A549 (cell line): ENCODE measurements at regions not wholly inside any gene's neighbourhood (a gene's known extent, or its start where the extent isn't known, plus 50 kb on each side); places are given as distances from the start of the nearest gene placed in this dataset.

Source experiments
- ATAC-seq, 2 experiments: fragments of 200-7000 bp in 1 of 2; fragments of >200 bp in 1 of 2; cut with Nextera tagmentation in 1 of 2; cut with Tn5 transposase in 1 of 2; 3 replicates each; pipeline versions ENCODE4 v1.8.0 to v1.9.1; 2018 to 2020; ENCODE audit warnings: mild to moderate bottlenecking in 1 of 2, moderate library complexity in 1 of 2
- CTCF ChIA-PET: fragments of 300-600 bp; sonication (Branson Sonifier 250); formaldehyde crosslinking; extraction: SDS; loops from one replicate; lab custom pipeline; 2021; ENCODE audit warnings: antibody characterized with exemption, inconsistent platforms; lab: Yijun Ruan, JAX
- POLR2A ChIA-PET: fragments of 350-600 bp; formaldehyde crosslinking; extraction: SDS; loops from one replicate; lab custom pipeline; 2021; ENCODE audit warnings: antibody characterized with exemption, inconsistent platforms; lab: Yijun Ruan, JAX
- DNase-seq, 2 experiments: peaks; one replicate each; pipeline versions ENCODE4 v3.0.0 to v3.0.0-alpha.2; 2011 to 2016; ENCODE audit warnings: low read depth in 1 of 2, low spot score in 1 of 2
- FAIRE-seq: peaks from 2 replicates; lab custom pipeline; 2011; peaks lifted over from hg19 to GRCh38; lab: Jason Lieb, UNC
- H3K27ac ChIP-seq, 2 experiments: fragments of >200 bp; sonication (Bioruptor Twin); formaldehyde crosslinking; 3 replicates each; pipeline ENCODE4 v1.5.1; 2016 to 2017
- H3K4me1 ChIP-seq: fragments of >200 bp; sonication (Bioruptor Twin); formaldehyde crosslinking; 3 replicates; pipeline ENCODE4 v1.6.1; 2016
- H3K4me2 ChIP-seq: fragments of >200 bp; sonication (Bioruptor Twin); formaldehyde crosslinking; 3 replicates; pipeline ENCODE4 v1.6.1; 2016
- H3K4me3 ChIP-seq: fragments of >200 bp; sonication (Bioruptor Twin); formaldehyde crosslinking; 3 replicates; pipeline ENCODE4 v1.5.1; 2016
- H3K9me3 ChIP-seq: fragments of >200 bp; sonication (Bioruptor Twin); formaldehyde crosslinking; 3 replicates; pipeline ENCODE4 v1.6.1; 2016
- BCL3 ChIP-seq: fragments of >200 bp; sonication (Bioruptor Twin); formaldehyde crosslinking; IDR thresholded peaks from 3 replicates; pipeline ENCODE4 v1.6.1; 2016
- CBX2 ChIP-seq: fragments of 200-600 bp; sonication (generic); IDR thresholded peaks from 2 replicates; pipeline ENCODE4 v1.6.1; 2016; ENCODE audit warnings: low read depth, mild to moderate bottlenecking, borderline replicate concordance
- CHD2 ChIP-seq: fragments of 150-350 bp; IDR thresholded peaks from 2 replicates; pipeline ENCODE4 v1.6.1; 2014; ENCODE audit warnings: low read length; ENCODE audit not compliant: partially characterized antibody
- CTCF ChIP-seq: fragments of >200 bp; sonication (Bioruptor Twin); formaldehyde crosslinking; IDR thresholded peaks from 3 replicates; pipeline ENCODE4 v1.5.1; 2016
- ELK1 ChIP-seq: fragments of 150-350 bp; IDR thresholded peaks from 2 replicates; pipeline ENCODE4 v1.6.1; 2014; ENCODE audit warnings: low read depth, mild to moderate bottlenecking, low read length
- FOSB ChIP-seq: fragments of 250-450 bp; sonication (Bioruptor Pico); IDR thresholded peaks from 2 replicates; pipeline ENCODE4 v1.5.0; 2020; ENCODE audit warnings: mild to moderate bottlenecking, moderate library complexity
- FOXS1 ChIP-seq: fragments of 250-450 bp; sonication (Bioruptor Pico); IDR thresholded peaks from 2 replicates; pipeline ENCODE4 v1.5.0; 2020; ENCODE audit warnings: mild to moderate bottlenecking, moderate library complexity
- GATA3 ChIP-seq: IDR thresholded peaks from 2 replicates; pipeline ENCODE4 v1.6.1; 2012; ENCODE audit warnings: borderline replicate concordance
- HDAC2 ChIP-seq: fragments of 200-600 bp; sonication (generic); IDR thresholded peaks from 2 replicates; pipeline ENCODE4 v1.6.1; 2016
- HES2 ChIP-seq: fragments of >200 bp; sonication (Bioruptor Twin); formaldehyde crosslinking; IDR thresholded peaks from 2 replicates; pipeline ENCODE4 v1.6.1; 2016
- HOXB5 ChIP-seq: fragments of 250-450 bp; sonication (Bioruptor Pico); IDR thresholded peaks from 2 replicates; pipeline ENCODE4 v1.5.0; 2020; ENCODE audit warnings: mild to moderate bottlenecking, moderate library complexity
- JUN ChIP-seq, 2 experiments: fragments of >200 bp; sonication (Bioruptor Twin); formaldehyde crosslinking; IDR thresholded peaks; 2 replicates in 1 of 2; 3 replicates in 1 of 2; pipeline ENCODE4 v1.6.1; 2016 to 2017
- KDM1A ChIP-seq: fragments of 200-600 bp; sonication (generic); IDR thresholded peaks from 2 replicates; pipeline ENCODE4 v1.6.1; 2016; ENCODE audit warnings: low read depth, mild to moderate bottlenecking
- MAX ChIP-seq: IDR thresholded peaks from 2 replicates; pipeline ENCODE4 v1.6.1; 2012
- MAZ ChIP-seq: fragments of 150-350 bp; IDR thresholded peaks from 2 replicates; pipeline ENCODE4 v1.6.1; 2014; ENCODE audit warnings: antibody characterized with exemption, low read depth, low read length, borderline replicate concordance
- NR3C1 ChIP-seq: fragments of >200 bp; sonication (Bioruptor Twin); formaldehyde crosslinking; IDR thresholded peaks from 3 replicates; pipeline ENCODE4 v1.6.1; 2017
- PBX3 ChIP-seq: IDR thresholded peaks from 2 replicates; pipeline ENCODE4 v1.6.1; 2012
- POLR2A ChIP-seq: IDR thresholded peaks from 2 replicates; pipeline ENCODE4 v1.6.1; 2012; ENCODE audit warnings: mild to moderate bottlenecking, low read length
- REST ChIP-seq: fragments of 200-600 bp; sonication (generic); IDR thresholded peaks from 2 replicates; pipeline ENCODE4 v1.6.1; 2016; ENCODE audit warnings: antibody characterized with exemption, mild to moderate bottlenecking, moderate library complexity
- USF2 ChIP-seq: fragments of 450-650 bp; IDR thresholded peaks from 2 replicates; pipeline ENCODE4 v1.6.1; 2014; ENCODE audit warnings: antibody characterized with exemption
- WGBS: methylation state at CpG from one replicate; pipeline ENCODE4 v1.1.6; 2017; ENCODE audit errors: missing lambda C conversion rate; 5-methylcytosine and 5-hydroxymethylcytosine counted together

- no peak for TF ChIP-seq GATA3
- no peak for TF ChIP-seq JUN (IDR thresholded peaks at IDR 0.05)
Observed at GRCh38 chr6:8947900-8948299, 512.6 kb upstream of the SLC35B3 start (continued).

GRCh38 chr6:8944548-8944947 lies 509.2 kb upstream of the SLC35B3 start:
- DNase-seq (no peak), ATAC-seq (no peak), FAIRE-seq (no peak)
- WGBS = 40% methylated on average over 3 of the region's 3 CpGs
- H3K4me2 ChIP-seq = no peak overlapping the region
- H3K4me3 ChIP-seq = no peak overlapping the region
- no peak for TF ChIP-seq POLR2A
- no peak for TF ChIP-seq BCL3
- no peak for TF ChIP-seq FOXS1
- no peak for TF ChIP-seq ELK1
- no peak for TF ChIP-seq NR3C1
- TF ChIP-seq CHD2 = no peak
- no peak for TF ChIP-seq HDAC2
- TF ChIP-seq PBX3 = no peak
- no peak for TF ChIP-seq CBX2
- no peak for TF ChIP-seq HES2
- no peak for TF ChIP-seq HOXB5 (CRISPR knock-in tag)
- TF ChIP-seq KDM1A = no peak
- no peak for TF ChIP-seq MAX
- TF ChIP-seq FOSB (CRISPR knock-in tag) = no peak
- TF ChIP-seq USF2 = no peak
- TF ChIP-seq REST = no peak
- no peak for TF ChIP-seq CTCF
- TF ChIP-seq MAZ = no peak
- H3K27ac ChIP-seq = no peak overlapping the region
- ChIA-PET CTCF (no interaction called here), POLR2A (no interaction called here)
- H3K9me3 ChIP-seq = no peaks in the 10 kb centered on the region
- H3K4me1 ChIP-seq = no peaks in the 10 kb centered on the region; the same call in 2 of the 3 replicates
